Subcutaneous abdominal adipose tissue (tissue), 5 donors: ENCODE measurements at regions not wholly inside any gene's neighbourhood (a gene's known extent, or its start where the extent isn't known, plus 50 kb on each side); places are given as distances from the start of the nearest gene placed in this dataset.

ENCODE experiments used
- H3K27ac ChIP-seq: one replicate; pipeline ENCODE4 v1.7.0; 2013; ENCODE audit warnings: low read depth, mild to moderate bottlenecking, inconsistent platforms, low read length, moderate library complexity
- H3K27me3 ChIP-seq, 5 donors: one replicate each; pipeline ENCODE4 v1.7.0; 2013; ENCODE audit warnings: low read length in 5 of 5, inconsistent platforms in 1 of 5; ENCODE audit not compliant: control insufficient read depth in 5 of 5, insufficient read depth in 4 of 5
- H3K36me3 ChIP-seq, 5 donors: one replicate each; pipeline ENCODE4 v1.7.0; 2013; ENCODE audit warnings: low read length in 5 of 5; ENCODE audit not compliant: control insufficient read depth in 5 of 5, insufficient read depth in 5 of 5
- H3K4me1 ChIP-seq, 5 donors: one replicate each; pipeline ENCODE4 v1.7.0; 2013; ENCODE audit warnings: low read length in 5 of 5, mild to moderate bottlenecking in 3 of 5, moderate library complexity in 1 of 5; ENCODE audit not compliant: control insufficient read depth in 5 of 5, insufficient read depth in 5 of 5
- H3K4me3 ChIP-seq, 5 donors: one replicate each; pipeline ENCODE4 v1.7.0; 2013; ENCODE audit warnings: low read length in 5 of 5, low read depth in 1 of 5
- H3K9ac ChIP-seq, 5 donors: one replicate each; pipeline ENCODE4 v1.7.0; 2013; ENCODE audit warnings: low read length in 5 of 5, mild to moderate bottlenecking in 4 of 5, moderate library complexity in 3 of 5
- H3K9me3 ChIP-seq, 5 donors: one replicate each; pipeline ENCODE4 v1.7.0; 2013; ENCODE audit warnings: low read length in 5 of 5; ENCODE audit not compliant: control insufficient read depth in 5 of 5
- donor health status: healthy.
- donor health status: healthy.
- donor health status: healthy.
- donor health status: healthy.
- donor health status: healthy.

- Histone ChIP-seq H3K36me3 (no peaks in the 10 kb centered on the region), H3K4me3 (no peak overlapping the region), H3K27ac (no peak overlapping the region), H3K9ac (no peak overlapping the region), H3K27me3 (no peaks in the 10 kb centered on the region), H3K4me1 (peaks cover 0 to 10% (median 0%) of the 10 kb centered on the region in 5 donors), H3K9me3 (no peaks in the 10 kb centered on the region)
Observed at GRCh38 chr1:221018414-221018813, 139.2 kb downstream of the HLX start.

- Histone ChIP-seq H3K4me3 (no peak overlapping the region), H3K27me3 (no peaks in the 10 kb centered on the region), H3K9me3 (no peaks in the 10 kb centered on the region), H3K36me3 (no peaks in the 10 kb centered on the region), H3K27ac (no peak overlapping the region), H3K9ac (no peak overlapping the region), H3K4me1 (peaks cover 0 to 12% (median 0%) of the 10 kb centered on the region in 5 donors)
Observed at GRCh38 chr1:221022331-221022730, 143.1 kb downstream of the HLX start.

- Histone ChIP-seq H3K9ac (no peak overlapping the region), H3K27me3 (no peaks in the 10 kb centered on the region), H3K27ac (no peak overlapping the region), H3K36me3 (no peaks in the 10 kb centered on the region), H3K4me3 (no peak overlapping the region), H3K4me1 (peaks cover 0 to 12% (median 0%) of the 10 kb centered on the region in 5 donors), H3K9me3 (no peaks in the 10 kb centered on the region)
Observed at GRCh38 chr1:221023482-221023881, 144.2 kb downstream of the HLX start.

- no peaks in the 10 kb centered on the region for H3K27me3 ChIP-seq
- H3K27ac ChIP-seq = no peak overlapping the region
- peaks cover 0 to 12% (median 0%) of the 10 kb centered on the region in 5 donors for H3K4me1 ChIP-seq
- no peak overlapping the region for H3K9ac ChIP-seq
- H3K36me3 ChIP-seq = no peaks in the 10 kb centered on the region
- H3K9me3 ChIP-seq = no peaks in the 10 kb centered on the region
- H3K4me3 ChIP-seq = no peak overlapping the region
Observed at GRCh38 chr1:221025501-221025900, 146.3 kb downstream of the HLX start.

GRCh38 chr1:221025956-221026355, 146.7 kb downstream of the HLX start:
- H3K36me3 ChIP-seq = no peaks in the 10 kb centered on the region
- no peaks in the 10 kb centered on the region for H3K27me3 ChIP-seq
- no peak overlapping the region for H3K4me3 ChIP-seq
- H3K9ac ChIP-seq = no peak overlapping the region
- no peak overlapping the region for H3K27ac ChIP-seq
- no peaks in the 10 kb centered on the region for H3K9me3 ChIP-seq
- peaks cover 0 to 12% (median 0%) of the 10 kb centered on the region in 5 donors for H3K4me1 ChIP-seq

GRCh38 chr1:221029981-221030649, 150.9 kb downstream of the HLX start:
- H3K36me3 ChIP-seq = no peaks in the 10 kb centered on the region
- no peaks in the 10 kb centered on the region for H3K27me3 ChIP-seq
- no peaks in the 10 kb centered on the region for H3K9me3 ChIP-seq
- H3K4me3 ChIP-seq = no peak overlapping the region
- H3K4me1 ChIP-seq = peaks cover 0 to 14% (median 0%) of the 10 kb centered on the region in 5 donors
- no peak overlapping the region for H3K9ac ChIP-seq
- no peak overlapping the region for H3K27ac ChIP-seq

- no peak overlapping the region for H3K27ac ChIP-seq
- peaks cover 0 to 6% (median 0%) of the 10 kb centered on the region in 5 donors for H3K4me1 ChIP-seq
Observed at GRCh38 chr1:221030990-221031389, 151.7 kb downstream of the HLX start.

GRCh38 chr1:221031458-221032203, 152.4 kb downstream of the HLX start:
- H3K9ac ChIP-seq = no peak overlapping the region
- no peaks in the 10 kb centered on the region for H3K27me3 ChIP-seq
- no peaks in the 10 kb centered on the region for H3K36me3 ChIP-seq
- no peaks in the 10 kb centered on the region for H3K9me3 ChIP-seq
- no peak overlapping the region for H3K4me3 ChIP-seq
- no peak overlapping the region for H3K27ac ChIP-seq
- H3K4me1 ChIP-seq = peaks cover 0 to 3% (median 0%) of the 10 kb centered on the region in 5 donors

More at GRCh38 chr1:221030990-221031389, 151.7 kb downstream of the HLX start:
- Histone ChIP-seq H3K36me3 (no peaks in the 10 kb centered on the region), H3K9me3 (no peaks in the 10 kb centered on the region), H3K27me3 (no peaks in the 10 kb centered on the region), H3K9ac (no peak overlapping the region), H3K4me3 (no peak overlapping the region)

GRCh38 chr1:221032204-221032585, 153.0 kb downstream of the HLX start:
- H3K9me3 ChIP-seq = no peaks in the 10 kb centered on the region
- no peaks in the 10 kb centered on the region for H3K36me3 ChIP-seq
- peaks cover 0 to 3% (median 0%) of the 10 kb centered on the region in 5 donors for H3K4me1 ChIP-seq
- H3K27ac ChIP-seq = no peak overlapping the region
- no peak overlapping the region for H3K4me3 ChIP-seq
- H3K9ac ChIP-seq = no peak overlapping the region
- no peaks in the 10 kb centered on the region for H3K27me3 ChIP-seq

GRCh38 chr1:221032637-221033280, 153.5 kb downstream of the HLX start:
- Histone ChIP-seq H3K4me1 (peaks cover 0 to 3% (median 0%) of the 10 kb centered on the region in 5 donors), H3K9me3 (no peaks in the 10 kb centered on the region), H3K27me3 (no peaks in the 10 kb centered on the region), H3K9ac (no peak overlapping the region), H3K36me3 (no peaks in the 10 kb centered on the region), H3K4me3 (no peak overlapping the region), H3K27ac (no peak overlapping the region)
